NCI-H1436 treated with DMSO at 0.1 percent for 48 hours (cell line): ENCODE measurements at regions not wholly inside any gene's neighbourhood (a gene's known extent, or its start where the extent isn't known, plus 50 kb on each side); places are given as distances from the start of the nearest gene placed in this dataset.

ENCODE experiments used
- DNase-seq: peaks from one replicate; lab custom pipeline; 2025; lab: John Stamatoyannopoulos, UW

DNA sequence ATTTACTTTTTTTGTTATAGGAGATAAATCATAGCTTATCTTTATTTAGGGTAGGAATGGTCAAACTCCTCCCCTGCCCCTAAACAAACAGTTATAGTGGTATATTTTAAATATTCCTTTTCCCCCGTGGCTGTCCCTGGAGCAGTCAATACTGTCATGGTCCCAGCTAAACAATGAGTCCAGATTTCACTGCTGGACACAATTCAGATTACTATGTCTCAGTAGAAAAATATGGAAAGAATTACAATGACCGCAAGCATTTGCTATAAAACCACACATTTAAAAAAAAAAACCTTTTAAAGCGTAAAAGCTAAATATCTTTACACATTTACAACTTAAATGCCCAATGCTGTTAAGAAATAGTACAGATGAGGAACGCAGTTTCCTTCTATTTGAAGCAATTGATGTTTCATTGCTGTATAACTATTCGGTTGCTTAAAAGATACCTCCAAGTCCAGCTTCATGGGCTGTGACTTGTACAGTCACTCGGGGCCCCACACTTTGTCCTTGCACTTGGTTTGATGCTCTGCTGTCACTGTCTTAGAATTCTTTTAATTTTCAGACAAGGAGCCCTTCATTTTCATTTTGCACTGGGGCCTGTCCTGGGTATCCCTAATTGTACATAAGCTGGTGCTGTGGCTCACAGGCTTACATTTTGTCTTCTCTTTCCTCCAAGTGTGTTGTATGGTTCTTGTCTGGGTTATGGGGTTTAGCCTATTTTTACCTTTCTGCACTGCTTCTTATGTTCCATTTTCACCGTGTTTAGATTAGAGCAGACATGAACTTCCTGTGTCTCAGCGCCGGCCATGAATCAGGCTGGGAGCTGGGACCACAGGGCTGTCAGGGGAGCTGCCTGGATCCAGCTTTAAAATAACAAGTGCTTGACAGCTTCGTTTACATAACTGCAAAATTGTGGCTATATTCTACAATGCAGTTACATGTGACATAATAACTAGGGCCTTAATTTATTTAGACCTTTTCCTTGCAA lies 530.2 kb upstream of the FZD8 start:
- no peak for DNase-seq

GRCh38 chr10:36171556-36171952 lies 529.5 kb upstream of the FZD8 start:
- no peak for DNase-seq

DNA sequence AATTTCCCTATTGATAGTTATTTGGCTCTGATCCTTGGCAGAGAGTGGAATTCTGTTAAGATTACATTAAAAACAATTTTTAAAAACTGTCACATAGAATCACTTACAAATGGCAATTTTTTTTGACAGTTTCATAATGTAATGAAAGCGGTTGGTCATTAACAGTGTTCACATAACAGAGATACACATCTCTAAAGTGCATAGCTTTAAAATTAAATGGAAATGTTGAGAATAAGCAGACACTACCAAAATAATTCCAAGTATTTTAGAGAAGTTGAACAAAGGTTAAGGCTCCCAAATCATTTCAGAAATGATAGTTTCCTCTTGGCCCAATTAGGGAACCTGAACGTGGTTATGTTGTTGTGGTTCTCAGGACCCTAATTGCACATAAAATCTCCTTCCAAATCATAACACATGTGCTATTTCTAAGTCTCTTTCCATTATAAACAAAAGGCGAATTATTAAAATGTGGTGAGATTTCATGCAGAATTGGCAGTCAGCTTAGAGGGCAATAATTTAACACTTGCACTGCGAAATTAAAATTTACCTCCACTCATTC lies 528.9 kb upstream of the FZD8 start:
- no peak for DNase-seq

GRCh38 chr10:36170142-36170719 lies 528.1 kb upstream of the FZD8 start:
- DNase-seq = no peak

- DNase-seq = no peak
These were observed 526.7 kb upstream of the FZD8 start for GRCh38 chr10:36168777-36169176.

DNA sequence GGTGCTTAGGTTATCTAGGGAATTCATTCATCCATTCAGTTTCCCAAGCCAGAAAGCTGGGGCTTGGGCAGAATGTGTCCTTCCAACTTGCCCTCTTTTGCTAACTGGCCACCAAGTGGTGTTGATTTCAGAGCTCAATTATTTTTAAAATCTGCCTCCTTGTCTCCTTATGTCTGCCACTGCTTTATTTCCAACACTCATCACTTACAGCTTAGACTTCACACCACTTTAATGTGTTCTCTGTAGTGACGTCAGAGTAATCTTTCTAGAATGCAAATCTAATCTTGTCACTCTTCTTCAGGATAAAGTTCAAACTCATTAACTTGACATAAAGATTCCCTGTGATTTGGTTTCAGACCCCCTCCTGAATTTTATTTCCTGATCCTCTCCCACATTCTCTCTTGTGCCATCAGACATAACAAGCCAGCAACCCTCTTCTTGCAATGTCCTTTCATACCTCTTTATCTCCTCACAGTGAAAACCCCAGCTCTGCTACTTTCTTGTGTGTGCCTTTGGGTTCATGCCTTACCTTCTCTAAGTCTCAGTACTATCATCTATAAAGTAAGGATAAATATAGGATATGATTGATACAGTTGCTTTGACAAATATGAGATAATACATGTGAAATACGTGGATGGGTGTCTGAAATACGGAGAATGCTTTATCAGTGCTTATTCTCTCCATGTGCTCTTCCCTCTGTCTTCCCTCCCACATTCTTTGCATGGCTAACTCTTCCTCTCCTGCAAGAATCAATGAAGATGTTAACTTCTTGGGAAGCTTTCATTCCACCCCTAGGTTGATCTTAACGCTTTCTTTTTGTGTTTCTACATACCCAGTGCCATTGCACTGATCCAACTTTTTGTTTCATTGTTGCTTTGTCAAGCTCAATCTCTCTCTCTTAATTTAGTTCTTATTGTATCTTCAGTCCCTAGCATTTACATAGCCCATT lies 522.7 kb upstream of the FZD8 start:
- no peak for DNase-seq

GRCh38 chr10:36163827-36164226 lies 521.7 kb upstream of the FZD8 start:
- DNase-seq = no peak

GRCh38 chr10:36157486-36157885 lies 515.4 kb upstream of the FZD8 start:
- no peak for DNase-seq

- no peak for DNase-seq
These were observed 506.1 kb upstream of the FZD8 start for GRCh38 chr10:36148207-36148606.

GRCh38 chr10:36147529-36147928 lies 505.4 kb upstream of the FZD8 start:
- DNase-seq = no peak

DNA sequence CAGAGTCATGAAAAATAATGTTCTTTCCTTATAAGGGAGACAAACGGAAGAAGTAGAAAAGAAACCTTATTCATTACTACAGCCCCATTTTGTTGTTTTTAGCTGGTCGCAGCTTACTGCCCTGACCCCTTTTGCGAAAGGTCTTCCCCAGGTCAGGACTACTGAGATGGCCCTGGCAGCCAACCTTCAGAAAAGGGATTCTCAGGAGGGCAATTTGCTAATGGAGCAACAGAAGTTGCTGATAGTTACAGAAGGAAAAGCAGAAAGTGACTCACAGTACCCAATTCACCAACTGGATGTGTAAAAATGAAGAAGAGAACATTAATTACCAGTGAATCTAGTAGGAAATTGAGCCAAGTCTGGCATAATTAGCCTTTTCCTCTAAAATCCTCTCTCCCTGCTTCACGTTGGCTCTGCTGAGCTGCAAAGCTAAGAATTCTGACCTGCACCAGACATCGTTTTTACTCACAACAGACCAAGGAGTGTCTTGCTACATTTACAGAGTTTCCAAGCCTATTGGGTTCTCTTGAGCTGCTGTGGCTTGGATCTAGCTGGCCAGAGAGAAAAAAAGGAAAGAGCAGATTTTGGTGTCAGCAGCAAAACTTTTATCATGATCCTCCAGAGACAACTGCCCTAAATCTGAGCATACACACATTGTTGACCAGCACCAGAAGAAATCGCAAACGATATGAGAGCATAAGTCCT lies 499.9 kb upstream of the FZD8 start:
- DNase-seq = no peak

- no peak for DNase-seq
These were observed 487.0 kb upstream of the FZD8 start for GRCh38 chr10:36129051-36129450.

DNA sequence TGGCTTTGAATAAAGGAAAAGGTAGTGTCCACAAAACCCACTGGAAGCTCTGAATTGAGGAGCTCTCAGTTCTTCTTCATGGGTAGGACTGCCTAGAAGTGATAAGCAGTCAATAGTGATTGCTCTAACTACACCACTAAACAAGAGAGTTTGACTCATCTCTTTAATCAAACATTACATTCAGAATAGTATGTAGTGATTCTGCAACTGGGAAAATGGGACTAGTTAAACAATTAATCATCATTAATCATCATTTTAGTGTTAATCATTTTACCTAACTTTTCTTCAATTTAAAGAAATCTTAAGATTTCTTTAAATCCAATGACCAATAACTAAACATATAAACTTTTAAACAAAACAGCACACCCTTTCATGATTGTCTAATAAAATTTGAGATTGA lies 484.0 kb upstream of the FZD8 start:
- DNase-seq = no peak

DNA sequence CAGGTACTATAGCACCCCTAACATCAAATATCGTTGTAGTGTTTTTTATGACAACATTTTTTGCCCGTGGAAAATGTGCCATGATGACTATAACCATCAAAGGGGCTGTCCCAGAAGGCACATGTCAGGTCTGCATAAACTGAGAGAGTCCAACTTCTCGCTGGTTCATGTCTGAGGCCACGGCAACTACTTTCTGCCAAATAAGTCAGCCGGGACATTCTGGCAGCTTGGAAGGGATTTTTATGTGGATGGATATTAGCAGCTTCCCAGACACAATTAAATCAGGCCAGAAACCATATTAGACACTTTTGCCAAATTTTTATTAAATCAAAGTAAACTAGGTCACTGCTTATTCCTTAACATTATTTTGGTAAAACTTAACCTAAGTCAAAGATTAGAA lies 477.4 kb upstream of the FZD8 start:
- no peak for DNase-seq

- DNase-seq = no peak
These were observed 476.2 kb upstream of the FZD8 start for GRCh38 chr10:36118314-36118713.

DNA sequence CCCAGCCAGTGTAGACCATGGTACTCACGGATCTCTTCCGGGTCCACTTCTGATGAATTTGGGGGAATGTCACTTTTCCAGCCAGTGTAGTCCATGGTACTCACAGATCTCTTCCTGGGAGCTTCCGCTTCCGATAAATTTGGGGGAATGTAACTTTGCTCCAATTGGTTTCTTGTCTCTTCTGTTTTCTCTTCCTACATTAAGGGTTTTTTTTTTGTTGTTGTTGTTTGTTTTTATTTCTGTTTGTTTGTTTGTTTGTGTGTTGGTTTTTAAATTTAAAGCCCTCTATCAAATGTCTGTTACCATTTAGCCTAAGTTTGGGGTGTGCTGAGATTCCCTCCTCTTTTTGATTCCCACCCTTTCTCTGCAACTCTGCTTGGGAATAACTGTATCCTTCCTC lies 475.8 kb upstream of the FZD8 start:
- DNase-seq = no peak

GRCh38 chr10:36117231-36117630 lies 475.1 kb upstream of the FZD8 start:
- no peak for DNase-seq

GRCh38 chr10:36116731-36117130 lies 474.6 kb upstream of the FZD8 start:
- no peak for DNase-seq

DNA sequence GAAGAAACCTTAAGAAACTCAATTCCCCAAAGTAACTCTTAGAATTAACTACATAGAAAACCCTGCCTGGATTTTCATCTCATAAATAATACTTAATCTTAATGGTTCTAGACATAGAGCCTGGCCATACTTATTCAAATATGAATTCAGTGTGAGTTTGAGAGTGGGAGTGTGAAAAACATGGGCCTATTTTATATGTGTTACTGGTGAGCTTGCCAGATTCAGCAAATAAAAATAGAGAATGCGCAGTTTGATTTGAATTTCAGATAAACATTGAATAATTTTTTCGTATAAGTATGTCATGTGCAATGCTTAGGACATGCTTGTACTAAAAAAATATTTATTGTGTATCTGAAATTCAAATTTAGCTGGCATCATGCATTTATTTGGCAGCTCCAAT lies 473.9 kb upstream of the FZD8 start:
- no peak for DNase-seq

DNA sequence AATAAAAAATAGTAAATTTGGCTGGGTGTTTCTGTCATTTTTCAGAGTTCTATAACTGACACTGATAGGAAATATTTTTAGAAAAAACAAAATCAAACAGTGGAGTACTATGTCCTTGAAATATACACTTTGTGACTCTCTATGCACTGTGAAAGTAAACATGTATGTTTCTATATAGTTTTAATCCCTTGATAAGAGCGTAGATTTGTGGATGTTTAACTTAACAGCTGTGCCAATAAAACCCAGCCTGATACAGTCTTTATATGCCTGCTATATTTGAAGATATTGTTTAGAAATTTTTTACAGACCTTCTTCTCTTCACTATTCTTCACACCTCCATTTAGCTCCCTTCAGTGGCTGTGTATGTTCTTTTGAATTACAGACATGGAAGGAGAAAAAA lies 473.3 kb upstream of the FZD8 start:
- no peak for DNase-seq

GRCh38 chr10:36114913-36115312 lies 472.8 kb upstream of the FZD8 start:
- DNase-seq = no peak

- no peak for DNase-seq
These were observed 472.0 kb upstream of the FZD8 start for GRCh38 chr10:36114141-36114540.
